ENCODE measurements at regions not wholly inside any gene's neighbourhood (a gene's known extent, or its start where the extent isn't known, plus 50 kb on each side); places are given as distances from the start of the nearest gene placed in this dataset.

DNA sequence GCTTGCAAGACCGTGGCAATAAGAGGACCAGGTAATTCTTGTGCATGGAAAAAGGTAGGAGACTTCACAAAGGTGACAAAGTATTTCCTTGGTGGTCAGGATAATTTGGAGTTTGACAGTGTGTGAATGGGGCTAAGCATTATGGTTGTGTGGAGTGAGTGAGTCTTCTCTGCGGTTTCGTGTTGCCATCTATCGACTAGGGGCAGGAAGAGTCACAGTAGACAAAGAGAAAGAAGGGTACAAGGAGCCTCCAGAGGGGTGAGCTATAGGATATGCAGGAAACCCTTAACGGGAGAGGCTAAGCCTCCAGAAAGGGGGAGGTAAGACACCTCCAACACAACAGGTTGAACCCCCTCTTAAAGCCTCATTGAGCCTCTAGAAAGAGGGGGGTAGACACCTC lies 64.0 kb upstream of the RANBP6 start:
- peaks cover 18% of the 10 kb centered on the region for H3K4me1 ChIP-seq (ENCODE audit: control insufficient read depth, insufficient read depth, low read length)
- no peak overlapping the region for H3K27ac ChIP-seq (ENCODE audit: low read depth, low read length)
- Mint-ChIP-seq H3K4me1 (peaks cover 52% of the 10 kb centered on the region), H3K27ac (peak overlapping the region; percentile 94), H3K36me3 (ENCODE audit: low read depth) (no peaks in the 10 kb centered on the region), H3K4me3 (peak overlapping the region; percentile 46), H3K9me3 (no peaks in the 10 kb centered on the region), H3K27me3 (ENCODE audit: insufficient read depth) (no peaks in the 10 kb centered on the region)
- H3K36me3 ChIP-seq (ENCODE audit: control insufficient read depth, insufficient read depth, low read length), result no peaks in the 10 kb centered on the region
- H3K27me3 ChIP-seq (ENCODE audit: control insufficient read depth, insufficient read depth, low read length, poor library complexity, severe bottlenecking), result no peaks in the 10 kb centered on the region
- peak overlapping the region; percentile 68 for H3K9ac ChIP-seq (ENCODE audit: extremely low read depth, low read length, poor library complexity, severe bottlenecking)
- H3K4me3 ChIP-seq (ENCODE audit: low read length), result peak overlapping the region; percentile 75
- WGBS, 2 experiments (ENCODE audit: insufficient coverage in 1 of 2, insufficient read length in 1 of 2), result 82 to 100% methylated on average over 4 to 5 of the region's 5 CpGs
- DNase-seq, result peak; percentile 45
- TF ChIP-seq CTCF (conservative IDR thresholded peaks at IDR 0.05), result no peak
- no peaks in the 10 kb centered on the region for H3K9me3 ChIP-seq (ENCODE audit: control insufficient read depth, low read length)

DNA sequence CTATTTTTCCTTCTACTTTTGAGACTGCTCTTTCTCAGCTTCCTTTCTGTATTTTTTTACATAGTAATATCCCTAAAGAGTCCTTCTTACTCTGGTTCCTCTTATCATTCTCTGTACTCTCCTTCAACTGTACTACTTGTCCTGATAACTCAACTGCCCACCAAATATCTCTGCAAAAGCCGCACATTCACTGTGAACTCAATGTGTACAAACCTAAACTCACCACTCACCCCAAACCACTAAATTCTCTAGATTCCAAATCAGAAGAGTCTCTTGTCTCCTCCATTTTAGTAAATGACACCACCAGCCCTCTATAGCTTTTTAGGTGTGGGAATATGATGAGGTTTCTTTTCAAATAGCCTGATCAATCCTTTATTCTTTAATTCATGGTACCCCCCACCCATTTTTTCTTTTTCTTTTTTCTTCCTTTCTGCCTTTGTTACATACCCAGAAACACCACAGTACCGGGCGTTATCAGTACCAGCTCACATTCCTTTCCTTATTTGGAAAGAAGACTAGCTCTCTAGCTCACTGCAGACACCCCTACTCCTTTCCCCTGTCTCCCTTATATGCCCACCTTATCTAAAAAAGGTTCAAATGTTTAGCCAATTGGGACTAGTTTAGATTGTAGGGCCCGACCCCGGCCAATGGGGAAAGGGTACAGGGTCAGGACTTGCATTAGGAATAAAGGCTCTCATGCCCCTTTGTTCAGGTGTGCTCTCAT lies 63.1 kb upstream of the RANBP6 start:
- Mint-ChIP-seq H3K4me1 (peaks cover 46% of the 10 kb centered on the region), H3K36me3 (ENCODE audit: low read depth) (no peaks in the 10 kb centered on the region), H3K27me3 (ENCODE audit: insufficient read depth) (no peaks in the 10 kb centered on the region), H3K27ac (peak overlapping the region; percentile 94), H3K4me3 (peak overlapping the region; percentile 46), H3K9me3 (no peaks in the 10 kb centered on the region)
- no peaks in the 10 kb centered on the region for H3K9me3 ChIP-seq (ENCODE audit: control insufficient read depth, low read length)
- peak overlapping the region; percentile 68 for H3K9ac ChIP-seq (ENCODE audit: extremely low read depth, low read length, poor library complexity, severe bottlenecking)
- peaks cover 15% of the 10 kb centered on the region for H3K4me1 ChIP-seq (ENCODE audit: control insufficient read depth, insufficient read depth, low read length)
- no peaks in the 10 kb centered on the region for H3K27me3 ChIP-seq (ENCODE audit: control insufficient read depth, insufficient read depth, low read length, poor library complexity, severe bottlenecking)
- no peak for TF ChIP-seq CTCF (conservative IDR thresholded peaks at IDR 0.05)
- no peaks in the 10 kb centered on the region for H3K36me3 ChIP-seq (ENCODE audit: control insufficient read depth, insufficient read depth, low read length)
- H3K4me3 ChIP-seq (ENCODE audit: low read length), result peak overlapping the region; percentile 75
- no peak overlapping the region for H3K27ac ChIP-seq (ENCODE audit: low read depth, low read length)
- DNase-seq, result peak; percentile 54
- WGBS, 2 experiments (ENCODE audit: insufficient coverage in 1 of 2, insufficient read length in 1 of 2), result 62 to 65% methylated on average over 5 of the region's 5 CpGs

- H3K27me3 Mint-ChIP-seq (ENCODE audit: insufficient read depth), result no peaks in the 10 kb centered on the region
- no peak for TF ChIP-seq CTCF (conservative IDR thresholded peaks at IDR 0.05)
- Histone ChIP-seq H3K4me1 (ENCODE audit: control insufficient read depth, insufficient read depth, low read length) (peaks cover 8% of the 10 kb centered on the region), H3K27me3 (ENCODE audit: control insufficient read depth, insufficient read depth, low read length, poor library complexity, severe bottlenecking) (no peaks in the 10 kb centered on the region), H3K9me3 (ENCODE audit: control insufficient read depth, low read length) (no peaks in the 10 kb centered on the region), H3K9ac (ENCODE audit: extremely low read depth, low read length, poor library complexity, severe bottlenecking) (no peak overlapping the region), H3K27ac (ENCODE audit: low read depth, low read length) (no peak overlapping the region), H3K36me3 (ENCODE audit: control insufficient read depth, insufficient read depth, low read length) (no peaks in the 10 kb centered on the region), H3K4me3 (ENCODE audit: low read length) (no peak overlapping the region)
- H3K36me3 Mint-ChIP-seq (ENCODE audit: low read depth), result no peaks in the 10 kb centered on the region
- no peak overlapping the region for H3K4me3 Mint-ChIP-seq
- H3K4me1 Mint-ChIP-seq, result peaks cover 35% of the 10 kb centered on the region
- DNase-seq, result no peak
- no peak overlapping the region for H3K27ac Mint-ChIP-seq
- no peaks in the 10 kb centered on the region for H3K9me3 Mint-ChIP-seq
- WGBS, 2 experiments (ENCODE audit: insufficient coverage in 1 of 2, insufficient read length in 1 of 2), result 93 to 98% methylated on average over 5 to 6 of the region's 6 CpGs
These were observed 61.4 kb upstream of the RANBP6 start for GRCh38 chr9:6076851-6077250.
